ENCODE measurements at regions not wholly inside any gene's neighbourhood (a gene's known extent, or its start where the extent isn't known, plus 50 kb on each side); places are given as distances from the start of the nearest gene placed in this dataset.

DNA sequence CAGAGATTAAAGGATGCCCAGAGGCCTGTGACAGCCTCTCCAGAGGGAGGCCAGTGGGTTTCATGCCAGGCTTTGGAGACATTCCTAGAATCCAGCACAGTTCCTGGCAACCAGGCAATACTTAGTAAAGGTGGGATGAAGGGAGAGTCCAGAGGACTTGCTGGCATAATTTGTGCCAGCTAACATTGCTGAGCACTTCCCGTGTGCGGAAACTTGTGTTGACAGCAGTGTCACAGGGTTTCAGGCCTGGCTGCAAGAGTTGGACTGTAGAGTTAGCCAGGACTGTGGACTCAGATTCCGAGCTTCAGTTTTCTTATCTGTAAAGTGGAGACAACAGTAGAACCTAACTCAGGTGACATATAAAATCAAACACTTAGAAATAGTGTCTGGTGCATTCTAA, 141.7 kb downstream of the SALL1 start:
- H3K9me3 Mint-ChIP-seq, result peaks cover 42% of the 10 kb centered on the region
- TF ChIP-seq, protein P1, sequence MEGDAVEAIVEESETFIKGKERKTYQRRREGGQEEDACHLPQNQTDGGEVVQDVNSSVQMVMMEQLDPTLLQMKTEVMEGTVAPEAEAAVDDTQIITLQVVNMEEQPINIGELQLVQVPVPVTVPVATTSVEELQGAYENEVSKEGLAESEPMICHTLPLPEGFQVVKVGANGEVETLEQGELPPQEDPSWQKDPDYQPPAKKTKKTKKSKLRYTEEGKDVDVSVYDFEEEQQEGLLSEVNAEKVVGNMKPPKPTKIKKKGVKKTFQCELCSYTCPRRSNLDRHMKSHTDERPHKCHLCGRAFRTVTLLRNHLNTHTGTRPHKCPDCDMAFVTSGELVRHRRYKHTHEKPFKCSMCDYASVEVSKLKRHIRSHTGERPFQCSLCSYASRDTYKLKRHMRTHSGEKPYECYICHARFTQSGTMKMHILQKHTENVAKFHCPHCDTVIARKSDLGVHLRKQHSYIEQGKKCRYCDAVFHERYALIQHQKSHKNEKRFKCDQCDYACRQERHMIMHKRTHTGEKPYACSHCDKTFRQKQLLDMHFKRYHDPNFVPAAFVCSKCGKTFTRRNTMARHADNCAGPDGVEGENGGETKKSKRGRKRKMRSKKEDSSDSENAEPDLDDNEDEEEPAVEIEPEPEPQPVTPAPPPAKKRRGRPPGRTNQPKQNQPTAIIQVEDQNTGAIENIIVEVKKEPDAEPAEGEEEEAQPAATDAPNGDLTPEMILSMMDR (IDR thresholded peaks at IDR 0.05), result no peak

DNA sequence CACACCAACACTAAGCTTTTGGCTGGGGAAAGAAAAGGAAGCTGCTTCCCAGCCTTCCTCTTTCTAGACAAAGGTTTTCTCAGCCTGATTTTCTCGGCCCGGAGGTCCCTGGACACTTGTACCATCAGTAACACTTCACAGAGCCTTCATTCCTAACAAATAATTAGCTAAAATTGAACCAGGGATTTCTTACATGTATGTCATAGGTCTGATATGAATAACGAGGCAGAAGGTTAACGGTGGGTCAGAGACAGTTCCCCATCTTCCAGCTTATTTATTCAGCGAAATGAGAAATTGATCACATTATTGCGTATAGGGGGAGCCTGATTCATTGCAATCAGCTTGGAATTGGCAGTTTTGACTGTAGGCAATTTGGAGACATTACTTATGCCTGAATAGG, 142.5 kb downstream of the SALL1 start:
- peaks cover 13% of the 10 kb centered on the region for H3K27me3 Mint-ChIP-seq (ENCODE audit: low read depth, poor library complexity)
- TF ChIP-seq, protein P1 (IDR thresholded peaks at IDR 0.05), result no peak
- H3K36me3 Mint-ChIP-seq (ENCODE audit: low read depth), result peaks cover 4% of the 10 kb centered on the region
- H3K27ac Mint-ChIP-seq, result no peak overlapping the region
- H3K4me1 Mint-ChIP-seq, result peaks cover 16% of the 10 kb centered on the region
- H3K9me3 Mint-ChIP-seq, result peaks cover 42% of the 10 kb centered on the region
- DNase-seq, result no peak
- H3K4me3 Mint-ChIP-seq, result no peak overlapping the region

More for the DNA sequence above, 141.7 kb downstream of the SALL1 start:
- DNase-seq, result no peak
- Mint-ChIP-seq H3K27me3 (ENCODE audit: low read depth, poor library complexity) (peaks cover 9% of the 10 kb centered on the region), H3K4me3 (no peak overlapping the region), H3K36me3 (ENCODE audit: low read depth) (peaks cover 4% of the 10 kb centered on the region), H3K27ac (no peak overlapping the region), H3K4me1 (peaks cover 17% of the 10 kb centered on the region)

DNA sequence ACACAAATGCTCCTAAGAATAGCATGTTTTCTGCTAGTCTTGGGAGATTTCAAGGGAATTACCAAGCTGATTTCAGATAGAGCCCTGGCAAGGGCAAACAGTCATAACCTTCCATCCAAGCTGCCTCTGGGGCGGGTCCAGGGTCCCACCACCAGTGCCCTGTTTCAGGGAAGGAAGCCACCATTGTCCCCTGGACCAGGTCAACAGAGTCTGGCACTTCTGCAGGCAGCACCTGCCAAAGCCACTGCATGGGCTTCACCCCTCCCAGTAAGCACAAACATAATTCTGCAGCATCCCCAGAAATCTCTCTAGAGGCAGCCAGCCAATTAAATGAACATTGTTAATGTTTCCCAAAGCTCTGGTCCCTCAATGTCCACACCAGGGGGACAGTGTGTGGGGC, 143.0 kb downstream of the SALL1 start:
- peaks cover 42% of the 10 kb centered on the region for H3K9me3 Mint-ChIP-seq
- peaks cover 4% of the 10 kb centered on the region for H3K36me3 Mint-ChIP-seq (ENCODE audit: low read depth)
- no peak overlapping the region for H3K4me3 Mint-ChIP-seq
- TF ChIP-seq, protein P1 (IDR thresholded peaks at IDR 0.05), result no peak
- H3K4me1 Mint-ChIP-seq, result peaks cover 11% of the 10 kb centered on the region
- H3K27me3 Mint-ChIP-seq (ENCODE audit: low read depth, poor library complexity), result peaks cover 18% of the 10 kb centered on the region
- H3K27ac Mint-ChIP-seq, result no peak overlapping the region
- no peak for DNase-seq

DNA sequence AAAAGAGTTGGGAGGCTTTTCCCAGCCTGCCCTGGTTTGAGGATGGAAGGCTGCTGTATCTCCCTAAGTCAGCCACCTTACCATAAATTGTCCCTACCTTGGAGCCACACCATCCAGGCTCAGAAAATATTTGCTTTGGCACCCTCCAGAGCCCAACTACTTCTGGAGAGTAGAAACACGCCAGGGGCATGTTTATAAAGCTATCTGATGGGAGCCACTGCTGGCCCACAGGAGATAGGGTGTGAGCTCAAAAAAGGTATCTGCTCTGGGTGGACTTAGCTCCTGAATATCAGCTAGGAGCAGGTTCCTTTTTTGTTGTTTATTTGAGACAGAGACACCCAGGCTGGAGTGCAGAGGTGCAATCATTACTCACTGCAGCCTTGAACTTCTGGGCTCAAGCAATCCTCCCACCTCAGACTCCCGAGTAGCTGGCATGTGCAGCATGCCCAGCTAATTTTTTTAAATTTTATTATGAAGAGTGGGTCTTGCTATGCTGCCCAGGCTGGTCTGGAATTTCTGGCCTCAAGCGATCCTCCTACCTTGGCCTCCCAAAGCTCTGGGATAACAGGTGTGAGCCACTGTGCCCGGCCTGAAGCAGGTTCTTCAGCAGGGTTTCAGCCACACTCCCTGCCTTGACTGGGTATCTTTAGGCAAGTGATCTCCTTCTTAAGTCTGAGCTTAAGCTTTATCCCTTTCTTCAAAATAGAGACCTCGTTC, 147.1 kb downstream of the SALL1 start:
- TF ChIP-seq, protein P1 (IDR thresholded peaks at IDR 0.05), result no peak
- H3K27me3 Mint-ChIP-seq (ENCODE audit: low read depth, poor library complexity), result peaks cover 19% of the 10 kb centered on the region
- no peak overlapping the region for H3K4me3 Mint-ChIP-seq
- no peaks in the 10 kb centered on the region for H3K4me1 Mint-ChIP-seq
- peaks cover 16% of the 10 kb centered on the region for H3K9me3 Mint-ChIP-seq
- no peak overlapping the region for H3K27ac Mint-ChIP-seq
- DNase-seq, result no peak
- H3K36me3 Mint-ChIP-seq (ENCODE audit: low read depth), result no peaks in the 10 kb centered on the region

DNA sequence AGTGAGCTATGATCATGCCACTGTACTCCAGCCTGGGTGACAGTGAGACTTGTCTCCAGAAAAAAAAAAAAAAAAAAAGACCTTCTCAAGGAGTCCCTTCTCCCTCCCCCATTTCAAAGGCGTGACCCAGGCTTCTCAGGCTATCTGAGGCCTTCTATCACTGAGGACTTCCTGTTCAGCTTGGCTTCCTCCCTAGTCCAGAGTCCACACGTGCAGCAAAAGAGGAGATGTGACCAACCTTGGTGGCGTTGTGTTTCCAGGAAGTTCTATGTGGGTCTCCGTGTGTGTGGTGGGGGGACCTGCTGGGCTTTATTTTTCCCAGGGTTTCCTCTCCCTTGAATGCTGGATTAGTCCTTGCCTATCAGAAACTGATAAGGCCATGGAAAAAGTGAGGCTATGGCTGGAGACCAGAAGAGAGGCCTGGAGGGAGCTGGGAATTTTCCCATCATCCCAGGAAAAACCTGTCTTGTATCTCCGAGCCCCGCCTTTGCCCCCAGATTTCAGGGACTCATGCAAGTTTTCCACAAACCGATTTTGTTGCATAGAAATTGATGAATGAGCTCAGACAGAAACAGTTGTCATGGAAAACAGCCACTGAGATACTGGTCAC, 148.1 kb downstream of the SALL1 start:
- Mint-ChIP-seq H3K9me3 (peaks cover 8% of the 10 kb centered on the region), H3K27me3 (ENCODE audit: low read depth, poor library complexity) (peaks cover 19% of the 10 kb centered on the region), H3K36me3 (ENCODE audit: low read depth) (no peaks in the 10 kb centered on the region), H3K27ac (no peak overlapping the region), H3K4me1 (no peaks in the 10 kb centered on the region), H3K4me3 (no peak overlapping the region)
- no peak for DNase-seq
- TF ChIP-seq, protein P1 (IDR thresholded peaks at IDR 0.05), result no peak

DNA sequence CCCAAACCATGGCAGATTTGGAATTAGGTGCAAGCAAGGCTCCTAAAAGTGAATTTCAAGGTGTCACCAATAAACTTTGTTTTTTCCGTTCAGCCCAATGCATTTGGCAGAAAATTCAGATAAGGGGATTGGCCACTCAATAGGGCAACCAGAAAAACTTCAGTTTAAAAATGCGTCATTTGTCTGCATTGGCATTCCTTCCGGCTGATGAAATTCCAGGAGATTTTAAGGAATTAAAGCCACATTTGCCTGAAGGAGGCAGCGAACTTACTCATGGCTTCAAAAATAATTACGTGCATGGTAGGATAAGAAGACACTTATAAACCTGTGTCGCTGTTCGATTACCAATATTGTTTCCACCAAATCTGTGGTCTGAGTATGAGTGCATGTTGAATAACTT, 151.9 kb downstream of the SALL1 start:
- DNase-seq, result no peak
- Mint-ChIP-seq H3K4me3 (no peak overlapping the region), H3K36me3 (ENCODE audit: low read depth) (no peaks in the 10 kb centered on the region), H3K27me3 (ENCODE audit: low read depth, poor library complexity) (peaks cover 19% of the 10 kb centered on the region), H3K27ac (no peak overlapping the region), H3K9me3 (no peaks in the 10 kb centered on the region), H3K4me1 (peaks cover 9% of the 10 kb centered on the region)
- TF ChIP-seq, protein P1 (IDR thresholded peaks at IDR 0.05), result no peak

Measured in nephron progenitor cell (in vitro differentiated cells).